GM18951 (cell line): ENCODE measurements at regions not wholly inside any gene's neighbourhood (a gene's known extent, or its start where the extent isn't known, plus 50 kb on each side); places are given as distances from the start of the nearest gene placed in this dataset.

Experiments used
- POLR2A ChIP-seq: IDR thresholded peaks from 4 replicates; pipeline ENCODE4 v1.6.1; 2011; ENCODE audit warnings: mild to moderate bottlenecking; ENCODE audit not compliant: insufficient read length, insufficient read depth; ENCODE audit errors: extremely low read depth
- in situ Hi-C: fragments of 300-500 bp; cut with MboI; formaldehyde crosslinking; loops from one replicate; pipeline ENCODE4 v1.12.0; 2022; ENCODE audit warnings: low sequenced_read_pairs, mixed read lengths, inconsistent platforms; ENCODE audit not compliant: unreplicated experiment

- TF ChIP-seq POLR2A = no peak
- in situ Hi-C loops = no loop called here
These were observed 424.3 kb upstream of the ARID1B start for GRCh38 chr6:156352861-156353260.

GRCh38 chr6:156351346-156351966 lies 425.7 kb upstream of the ARID1B start:
- in situ Hi-C loops = no loop called here
- TF ChIP-seq POLR2A = no peak

DNA sequence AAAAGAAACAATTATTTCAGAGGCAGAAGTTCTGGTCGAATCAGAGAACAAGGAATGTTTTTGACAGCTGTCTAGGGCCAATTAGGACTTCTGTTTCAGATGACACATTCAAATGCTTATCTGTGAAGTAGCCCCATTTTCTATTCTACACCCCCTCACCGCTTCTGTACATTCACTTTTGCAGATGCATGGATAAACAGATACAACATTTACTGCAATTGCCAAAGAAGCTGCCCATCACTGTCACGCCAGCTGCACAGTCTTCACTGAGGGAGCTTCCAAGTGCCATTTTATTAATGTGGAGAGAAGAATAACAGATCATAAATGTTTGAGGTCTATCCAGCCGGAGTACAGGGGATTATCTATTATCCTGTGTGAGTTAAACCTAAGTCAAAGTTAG lies 426.8 kb upstream of the ARID1B start:
- in situ Hi-C loops = no loop called here
- no peak for TF ChIP-seq POLR2A

GRCh38 chr6:156348849-156349248 lies 428.3 kb upstream of the ARID1B start:
- in situ Hi-C loops = no loop called here

DNA sequence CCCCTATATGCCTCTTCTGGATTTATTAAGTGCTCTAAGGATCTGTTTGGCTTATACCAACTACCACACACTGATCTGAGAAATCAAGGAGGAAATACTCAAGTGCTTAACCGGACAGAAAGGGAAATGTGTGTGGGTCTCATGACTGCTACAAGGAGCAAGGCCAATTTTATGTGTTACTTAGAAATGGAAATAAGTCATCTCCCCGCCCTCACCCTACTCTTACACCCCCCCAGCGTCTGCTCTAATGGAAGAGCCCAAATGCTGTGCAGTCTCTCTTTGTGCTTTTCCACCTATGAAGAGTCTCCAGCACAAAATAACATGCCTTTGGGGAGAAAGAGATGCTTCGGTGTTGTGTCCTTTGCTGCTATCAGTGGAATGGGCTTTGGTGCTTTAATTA lies 428.8 kb upstream of the ARID1B start:
- TF ChIP-seq POLR2A = no peak
- in situ Hi-C loops = no loop called here

More at GRCh38 chr6:156348849-156349248, 428.3 kb upstream of the ARID1B start:
- no peak for TF ChIP-seq POLR2A

DNA sequence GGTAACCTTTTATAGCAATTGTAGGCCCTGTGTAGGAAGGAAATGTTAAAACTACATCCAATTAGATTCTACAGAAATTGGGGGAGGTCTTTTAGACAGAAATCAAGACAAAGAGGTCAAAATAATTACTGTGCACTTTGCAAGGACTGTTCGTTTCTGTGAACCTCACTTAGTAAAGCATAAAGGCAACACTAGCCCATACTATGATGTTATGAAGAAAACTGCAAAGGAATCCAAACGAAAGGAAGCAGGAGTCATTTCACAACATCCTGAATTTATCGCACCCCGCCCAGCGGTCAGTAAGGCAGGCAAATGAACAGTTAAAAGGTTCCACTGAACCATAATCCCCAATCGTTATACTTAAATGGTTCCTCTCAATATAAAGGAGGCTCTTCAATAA lies 429.5 kb upstream of the ARID1B start:
- no peak for TF ChIP-seq POLR2A
- in situ Hi-C loops = no loop called here

- in situ Hi-C loops = no loop called here
- no peak for TF ChIP-seq POLR2A
These were observed 429.9 kb upstream of the ARID1B start for GRCh38 chr6:156347246-156347645.

DNA sequence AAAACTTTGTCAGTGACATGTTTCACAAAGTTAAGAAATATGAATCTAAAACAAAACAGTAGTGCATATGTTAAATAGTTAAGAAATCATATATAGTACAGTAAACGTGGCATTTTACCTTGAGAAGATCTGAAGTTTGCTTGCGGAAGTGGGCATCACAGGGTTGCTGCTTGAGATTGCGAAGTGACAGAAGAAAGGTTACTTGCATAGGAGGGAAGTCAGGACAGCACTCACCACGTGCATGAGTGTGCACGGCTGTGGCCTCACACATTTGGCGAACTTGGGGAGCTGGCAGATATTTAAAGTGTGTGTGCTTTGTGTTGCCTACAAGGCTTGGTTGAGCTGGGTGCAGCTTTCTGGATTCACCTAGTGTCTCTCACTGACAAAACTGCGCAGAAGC lies 431.5 kb upstream of the ARID1B start:
- in situ Hi-C loops = no loop called here

GRCh38 chr6:156344491-156344890 lies 432.7 kb upstream of the ARID1B start:
- in situ Hi-C loops = no loop called here

More for the DNA sequence above, 431.5 kb upstream of the ARID1B start:
- TF ChIP-seq POLR2A = no peak

DNA sequence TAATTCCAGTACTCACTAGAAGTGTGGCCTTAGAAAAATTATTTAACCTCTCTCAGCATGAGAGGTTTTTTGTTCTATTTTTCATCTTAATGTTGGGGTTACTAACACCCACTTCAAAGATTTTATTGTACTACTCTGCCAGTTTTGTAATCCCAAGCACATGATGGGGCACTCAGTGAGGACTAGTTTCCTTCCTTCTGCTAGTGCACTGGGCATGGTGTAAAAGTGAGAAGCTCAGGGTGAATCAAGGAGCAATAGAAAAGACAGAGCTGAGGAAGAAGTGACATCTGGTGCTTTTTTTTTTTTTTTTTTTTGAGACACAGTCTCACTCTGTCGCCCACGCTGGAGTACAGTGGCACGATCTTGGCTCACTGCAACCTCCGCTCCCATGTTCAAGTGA lies 439.4 kb upstream of the ARID1B start:
- in situ Hi-C loops = no loop called here
- no peak for TF ChIP-seq POLR2A

More at GRCh38 chr6:156344491-156344890, 432.7 kb upstream of the ARID1B start:
- no peak for TF ChIP-seq POLR2A

- TF ChIP-seq POLR2A = no peak
- in situ Hi-C loops = no loop called here
These were observed 440.4 kb upstream of the ARID1B start for GRCh38 chr6:156336733-156337132.

DNA sequence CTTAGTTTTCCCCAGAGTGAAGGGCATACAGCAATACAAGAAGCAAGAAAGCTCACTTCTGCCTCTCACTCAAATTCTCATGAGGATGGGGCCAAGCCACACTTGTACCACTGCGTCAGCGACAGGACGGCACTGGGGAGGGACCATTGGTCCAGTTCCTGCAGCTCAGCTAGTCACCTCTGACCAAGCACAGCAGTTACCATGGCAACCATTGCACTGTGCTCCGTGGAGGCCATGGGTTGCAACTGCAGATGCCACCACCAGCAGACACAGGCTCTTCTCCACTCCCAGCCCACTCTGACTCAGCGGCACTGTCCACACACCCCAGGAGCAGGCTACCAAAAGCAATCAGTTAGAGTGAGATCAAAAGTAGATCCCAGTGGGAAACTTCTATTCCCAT lies 441.1 kb upstream of the ARID1B start:
- TF ChIP-seq POLR2A = no peak
- in situ Hi-C loops = no loop called here

DNA sequence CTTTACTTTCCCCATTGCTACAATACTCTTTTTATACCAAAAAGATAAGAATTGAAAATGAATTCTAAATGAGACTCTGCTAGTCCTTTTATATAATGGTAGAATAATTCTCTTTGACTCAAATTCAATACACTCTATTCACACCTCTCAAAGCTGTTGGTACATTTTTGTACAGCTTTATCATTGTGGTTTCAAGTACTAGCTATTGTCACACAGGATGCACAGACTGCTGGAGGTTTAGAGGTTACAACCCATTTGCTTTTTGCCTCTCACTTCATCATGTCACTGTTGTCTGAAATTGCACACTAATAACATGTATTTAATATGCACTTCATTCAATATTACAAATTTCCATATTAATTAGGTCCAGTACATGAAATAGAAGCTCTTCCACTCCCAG lies 442.2 kb upstream of the ARID1B start:
- in situ Hi-C loops = no loop called here
- no peak for TF ChIP-seq POLR2A

DNA sequence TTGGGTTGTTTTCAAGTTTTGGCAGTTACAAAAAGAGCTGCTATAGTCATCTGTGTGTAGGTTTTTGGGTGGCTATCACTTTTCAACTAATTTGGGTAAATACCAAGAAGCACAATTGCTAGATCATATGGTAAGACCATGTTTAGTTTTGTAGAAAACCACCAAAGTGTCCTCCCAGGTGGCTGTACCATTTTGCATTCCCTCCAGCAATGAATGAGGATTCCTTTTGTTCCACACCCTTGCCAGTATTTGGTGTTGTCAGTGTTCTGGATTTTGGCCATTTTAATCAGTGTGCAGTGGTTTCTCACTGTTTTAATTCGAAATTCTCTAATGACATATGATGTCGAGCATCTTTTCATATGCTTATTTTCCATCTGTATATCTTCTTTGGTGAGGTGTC lies 457.5 kb upstream of the ARID1B start:
- no peak for TF ChIP-seq POLR2A
- in situ Hi-C loops = no loop called here

DNA sequence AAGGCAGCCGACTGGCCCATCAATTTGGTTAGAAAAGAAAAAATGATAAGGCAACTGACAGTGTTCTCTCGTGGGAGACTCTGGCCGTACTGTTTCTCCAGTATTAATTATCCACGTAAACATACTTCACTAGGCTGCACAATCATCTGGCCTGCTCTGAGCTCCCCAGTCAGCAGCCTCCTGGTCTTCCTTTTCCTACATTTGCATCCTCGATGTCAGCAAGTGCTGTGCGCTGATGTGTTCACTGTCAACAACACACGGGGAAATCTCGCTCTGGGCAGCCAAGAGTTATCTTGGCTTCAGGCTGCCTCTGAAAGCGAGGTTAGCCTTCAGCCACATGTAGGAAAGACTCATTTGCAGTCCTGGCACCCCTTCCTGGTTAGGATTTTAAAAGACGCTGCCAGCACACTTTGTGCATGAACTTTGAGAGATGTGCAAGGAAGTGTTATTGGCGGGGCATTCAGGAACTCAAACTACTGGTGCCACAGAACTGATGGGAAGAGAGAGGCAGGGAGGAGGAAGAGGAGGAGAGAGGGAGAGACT lies 460.5 kb upstream of the ARID1B start:
- no peak for TF ChIP-seq POLR2A
- in situ Hi-C loops = no loop called here

- TF ChIP-seq POLR2A = no peak
- in situ Hi-C loops = no loop called here
These were observed 462.0 kb upstream of the ARID1B start for GRCh38 chr6:156315146-156315545.
